GM19239 (cell line): ENCODE measurements at regions not wholly inside any gene's neighbourhood (a gene's known extent, or its start where the extent isn't known, plus 50 kb on each side); places are given as distances from the start of the nearest gene placed in this dataset.

Source experiments
- DNase-seq: peaks from one replicate; pipeline ENCODE4 v3.0.0; 2011; ENCODE audit warnings: low spot score; ENCODE audit not compliant: insufficient read length
- FAIRE-seq: peaks from 2 replicates; lab custom pipeline; 2011; peaks lifted over from hg19 to GRCh38; lab: Jason Lieb, UNC

DNA sequence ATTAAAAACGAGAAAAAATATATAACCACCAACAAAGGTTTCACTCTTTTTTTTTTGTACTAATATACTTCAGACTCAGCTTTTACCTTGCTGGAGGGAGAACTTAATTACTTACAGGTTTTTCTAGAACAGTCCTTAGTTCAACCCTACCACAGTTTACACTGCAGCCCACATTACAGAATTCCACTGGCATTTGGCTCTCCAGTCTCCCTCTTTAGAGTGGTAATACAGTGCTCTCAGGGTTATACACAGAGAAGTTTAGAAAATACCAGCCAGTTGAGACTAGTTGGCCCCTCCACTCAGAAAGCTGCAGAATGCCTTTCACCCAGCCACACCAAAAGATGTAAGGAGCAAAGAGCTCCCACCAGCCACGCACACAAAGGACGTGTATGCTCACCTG, 122.3 kb upstream of the DIO3 start:
- DNase-seq (no peak), FAIRE-seq (no peak)

DNA sequence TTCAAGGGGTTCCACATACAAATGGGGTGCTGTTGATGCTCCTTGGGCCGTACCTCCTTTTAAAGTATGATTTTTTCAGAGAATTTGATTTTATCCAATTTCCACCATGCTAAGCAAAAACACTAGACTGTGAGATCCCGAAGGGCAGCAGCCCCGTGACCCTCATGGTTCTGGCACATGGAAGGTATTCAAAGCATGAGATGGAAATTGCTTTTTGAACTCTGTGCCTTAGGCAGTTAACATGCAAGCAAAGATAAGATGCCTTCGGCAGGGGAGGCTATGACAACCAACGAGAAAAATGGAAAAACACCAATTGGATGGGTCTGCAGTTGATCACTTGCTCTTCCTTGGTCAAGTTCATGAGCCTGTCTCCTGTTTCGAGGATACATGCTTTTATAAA, 120.8 kb upstream of the DIO3 start:
- FAIRE-seq (no peak), DNase-seq (no peak)

DNA sequence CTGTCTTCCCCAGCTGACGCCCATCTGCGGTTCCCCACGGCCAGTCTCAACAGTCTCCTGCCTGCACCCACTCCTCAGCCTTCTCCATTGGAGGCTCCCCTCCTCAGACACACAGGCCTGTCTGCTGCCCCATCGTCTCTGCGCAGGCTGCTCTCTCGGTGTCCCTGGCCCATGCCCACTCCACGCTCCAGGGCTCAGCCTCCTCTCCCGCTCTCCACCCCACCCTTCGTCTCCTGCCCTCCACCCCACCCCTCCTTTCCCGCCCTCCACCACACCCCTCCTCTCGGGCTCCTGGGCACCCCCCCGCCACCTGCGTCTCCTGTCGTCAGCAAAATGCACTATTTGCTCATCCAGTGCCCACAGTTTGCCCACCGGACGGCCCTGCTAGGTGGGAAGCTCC, 119.6 kb upstream of the DIO3 start:
- FAIRE-seq (no peak), DNase-seq (no peak)

DNA sequence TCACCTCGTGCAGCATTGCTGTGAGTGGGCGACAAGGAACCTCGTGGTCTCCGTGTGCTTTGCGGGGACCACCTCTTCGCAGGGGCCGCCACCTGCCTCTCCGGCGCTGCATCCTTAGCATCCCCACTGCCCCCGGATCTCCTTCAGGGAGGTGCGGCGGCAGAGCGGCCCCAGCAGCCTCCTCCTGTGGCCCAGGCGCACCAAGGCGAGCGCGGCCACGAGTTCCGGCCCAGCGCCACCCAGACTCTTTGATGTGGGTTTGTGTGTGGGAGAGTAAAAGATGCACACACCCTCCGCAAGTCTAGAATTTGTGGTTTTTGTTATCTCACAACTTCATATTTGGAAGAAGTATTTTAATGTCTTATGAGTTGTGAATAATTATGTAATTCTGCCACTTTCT, 118.8 kb upstream of the DIO3 start:
- FAIRE-seq (no peak), DNase-seq (no peak)

DNA sequence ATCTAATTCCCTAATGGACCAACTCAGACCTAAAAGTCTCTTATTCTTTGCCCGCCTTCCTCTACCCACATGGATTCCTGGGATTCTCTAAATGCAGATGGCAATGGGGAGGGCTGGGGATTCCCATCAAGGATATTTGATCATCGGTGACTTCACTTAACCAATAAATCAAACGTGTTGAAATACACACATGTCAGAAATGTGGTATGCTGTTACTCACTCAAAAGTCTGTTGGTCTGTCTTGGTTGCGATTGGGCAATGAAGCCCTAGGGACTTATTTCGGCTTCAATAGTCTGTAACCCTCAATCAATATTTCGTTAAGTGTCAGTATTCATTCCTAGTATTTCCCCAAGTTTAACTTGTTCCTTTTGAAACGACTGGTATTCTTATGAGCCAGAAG, 117.2 kb upstream of the DIO3 start:
- FAIRE-seq = no peak

DNA sequence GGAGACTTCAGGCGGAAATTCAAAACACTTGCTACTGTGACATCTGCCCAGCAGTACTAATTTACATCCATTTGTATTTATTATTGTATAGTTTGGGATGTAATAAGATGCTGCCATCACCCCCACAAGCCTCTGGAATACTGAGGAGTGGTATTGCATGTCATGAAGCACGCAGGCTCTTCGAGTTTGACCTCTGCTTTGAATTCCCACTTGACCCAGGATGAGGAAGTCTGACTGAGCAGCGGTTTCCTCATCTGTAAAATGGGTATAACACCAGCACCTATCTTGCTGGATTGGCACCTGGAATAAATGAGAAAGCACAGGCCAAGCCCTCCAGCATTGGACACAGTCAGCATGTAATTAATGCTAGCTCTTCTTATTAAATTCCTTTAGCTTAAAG, 116.0 kb upstream of the DIO3 start:
- DNase-seq (no peak), FAIRE-seq (no peak)

More for the DNA sequence above, 117.2 kb upstream of the DIO3 start:
- no peak for DNase-seq

DNA sequence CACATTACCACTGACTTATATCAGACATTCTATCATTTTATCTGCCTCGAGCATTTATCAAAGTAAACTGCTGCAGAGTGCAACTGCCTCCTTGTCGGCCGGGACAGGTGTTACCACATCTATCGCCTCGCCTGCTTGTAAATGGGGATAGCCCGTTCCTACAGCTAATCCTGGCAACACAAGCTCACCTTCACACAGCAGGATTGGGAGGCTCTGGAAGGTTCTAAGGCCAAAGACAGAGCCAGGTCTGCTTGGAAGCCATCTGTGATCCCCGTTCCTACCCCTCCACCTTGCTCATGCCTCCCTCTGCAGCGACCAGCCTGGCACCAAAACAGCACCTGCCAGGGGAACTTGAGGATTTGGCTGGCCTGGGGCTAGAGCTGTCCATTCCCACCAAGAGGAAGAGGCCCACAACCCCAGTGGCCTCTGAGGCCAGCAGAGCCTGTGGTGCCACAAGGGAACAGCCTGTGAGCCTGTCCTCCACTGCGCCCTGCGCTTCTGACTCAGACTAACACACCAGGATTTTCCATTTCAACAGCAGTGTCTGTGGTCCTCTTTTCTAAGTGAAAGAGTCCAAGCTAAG, 114.8 kb upstream of the DIO3 start:
- FAIRE-seq (no peak), DNase-seq (no peak)

DNA sequence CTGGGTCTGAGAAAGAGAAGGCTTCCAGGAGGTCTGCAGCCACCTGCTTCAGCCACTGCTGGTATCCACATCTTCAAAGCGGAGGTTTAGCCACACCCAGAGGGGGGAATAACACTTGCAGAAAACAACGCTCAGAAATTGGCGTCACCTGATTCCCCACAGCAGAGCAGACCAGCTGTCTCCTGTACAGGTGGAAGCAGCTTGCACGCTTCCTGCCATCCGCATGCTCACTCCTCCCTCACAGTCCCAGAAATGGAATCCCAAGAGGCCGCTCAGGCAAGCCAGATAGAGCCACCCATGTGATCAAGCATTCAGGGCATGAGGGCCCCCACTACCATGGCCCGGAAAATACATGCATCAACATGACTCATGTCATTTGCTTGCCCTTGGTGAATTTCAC, 112.2 kb upstream of the DIO3 start:
- no peak for DNase-seq
- FAIRE-seq = no peak

DNA sequence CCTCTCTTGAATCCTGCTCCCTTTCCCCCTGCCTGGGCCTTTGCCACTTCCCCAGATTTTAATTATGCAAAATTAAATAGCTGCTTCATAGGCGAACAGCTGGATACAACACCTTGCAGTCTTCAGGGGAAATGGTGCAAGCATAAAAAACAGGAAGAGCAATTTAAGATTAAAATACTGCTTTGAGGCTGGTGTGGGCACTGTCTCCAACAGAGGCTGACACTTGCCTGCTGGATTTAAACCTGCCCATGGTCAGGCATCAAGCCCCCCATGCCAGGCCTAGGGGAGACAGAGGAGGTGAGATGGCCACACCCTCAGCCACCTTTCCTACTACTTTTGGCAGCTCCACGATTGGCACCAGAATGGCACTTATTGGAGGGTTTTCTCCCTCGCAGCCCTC, 110.1 kb upstream of the DIO3 start:
- FAIRE-seq (no peak), DNase-seq (no peak)

DNA sequence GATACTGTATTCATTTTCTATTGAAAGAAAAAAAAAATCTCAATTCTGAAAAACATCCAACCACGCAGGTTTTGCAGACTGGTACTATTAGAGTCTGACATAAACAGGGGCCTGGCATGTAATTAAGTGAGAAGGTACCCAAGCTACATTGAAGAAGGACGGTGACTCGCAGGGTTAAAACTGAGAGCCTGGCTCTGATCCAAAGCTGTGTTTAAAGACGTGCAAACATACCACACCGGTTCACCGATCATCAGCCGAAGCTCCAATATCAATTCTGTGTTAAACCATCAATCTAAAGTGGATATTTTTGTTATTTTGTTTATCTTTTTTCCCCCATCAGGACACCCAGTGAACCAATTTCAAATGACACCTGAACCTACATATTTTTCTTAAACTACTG, 108.1 kb upstream of the DIO3 start:
- no peak for DNase-seq
- no peak for FAIRE-seq

DNA sequence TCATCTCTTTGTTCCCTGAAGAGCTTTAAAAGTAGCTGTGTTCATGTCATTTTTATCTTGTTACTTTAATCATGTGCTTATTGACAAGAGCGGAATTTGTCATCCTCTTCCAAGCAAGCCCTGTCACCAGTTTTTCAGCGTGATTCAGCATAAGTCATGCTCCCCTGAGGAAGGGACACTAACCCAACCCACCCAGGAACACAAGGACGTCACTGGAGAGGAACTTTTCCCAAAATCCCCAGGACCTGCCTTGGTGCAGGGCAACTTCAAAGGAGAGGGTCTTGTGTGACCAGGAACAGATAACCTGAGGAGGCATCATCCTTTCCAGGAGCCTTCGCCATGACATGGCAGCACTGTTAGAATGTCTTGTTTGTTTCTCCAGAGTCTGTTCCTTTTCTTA, 107.1 kb upstream of the DIO3 start:
- FAIRE-seq (no peak), DNase-seq (no peak)

DNA sequence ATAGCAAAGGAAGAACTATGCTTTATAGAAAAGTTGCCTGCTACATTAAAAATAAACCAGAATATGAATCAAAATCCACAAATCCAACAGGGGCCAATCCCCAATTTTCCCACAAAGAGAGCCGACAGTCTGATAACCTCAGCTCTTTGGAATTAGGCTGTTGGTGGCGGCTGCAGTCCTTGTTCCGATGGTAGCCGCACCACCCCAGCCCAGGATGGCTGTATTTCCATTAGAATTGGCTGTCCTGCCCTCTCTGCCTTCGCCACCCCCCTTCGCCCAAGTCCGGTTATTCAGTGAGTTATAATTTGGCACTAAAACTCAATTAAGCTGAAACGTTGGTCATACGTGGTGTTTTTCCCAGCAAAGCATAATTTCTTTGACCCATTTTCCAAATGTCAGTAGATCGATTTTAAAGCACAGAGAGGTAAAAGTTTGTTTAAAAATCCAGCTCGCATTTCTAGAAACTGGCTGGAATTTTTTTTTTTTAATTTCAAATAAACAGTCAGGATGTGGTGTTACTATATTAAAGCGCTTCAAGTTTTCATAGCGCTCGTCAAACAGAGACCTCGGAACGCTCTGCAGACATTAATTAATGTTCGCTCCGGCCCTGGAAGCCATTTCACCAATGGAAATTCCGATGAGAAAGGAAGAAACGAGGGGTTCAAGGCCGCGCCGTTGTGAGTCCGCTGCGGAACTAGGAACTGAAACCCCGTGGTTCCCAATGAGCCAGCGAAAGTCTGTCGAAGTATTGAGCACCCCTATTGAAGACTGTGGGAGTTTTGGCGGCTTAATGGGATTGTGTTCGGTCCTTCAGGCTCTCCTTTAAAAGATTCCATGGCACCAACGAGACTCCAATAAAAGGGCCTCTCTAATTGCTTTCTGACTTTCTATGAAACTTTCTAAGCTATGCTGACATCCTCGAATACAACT, 104.8 kb upstream of the DIO3 start:
- no peak for DNase-seq
- FAIRE-seq = no peak

DNA sequence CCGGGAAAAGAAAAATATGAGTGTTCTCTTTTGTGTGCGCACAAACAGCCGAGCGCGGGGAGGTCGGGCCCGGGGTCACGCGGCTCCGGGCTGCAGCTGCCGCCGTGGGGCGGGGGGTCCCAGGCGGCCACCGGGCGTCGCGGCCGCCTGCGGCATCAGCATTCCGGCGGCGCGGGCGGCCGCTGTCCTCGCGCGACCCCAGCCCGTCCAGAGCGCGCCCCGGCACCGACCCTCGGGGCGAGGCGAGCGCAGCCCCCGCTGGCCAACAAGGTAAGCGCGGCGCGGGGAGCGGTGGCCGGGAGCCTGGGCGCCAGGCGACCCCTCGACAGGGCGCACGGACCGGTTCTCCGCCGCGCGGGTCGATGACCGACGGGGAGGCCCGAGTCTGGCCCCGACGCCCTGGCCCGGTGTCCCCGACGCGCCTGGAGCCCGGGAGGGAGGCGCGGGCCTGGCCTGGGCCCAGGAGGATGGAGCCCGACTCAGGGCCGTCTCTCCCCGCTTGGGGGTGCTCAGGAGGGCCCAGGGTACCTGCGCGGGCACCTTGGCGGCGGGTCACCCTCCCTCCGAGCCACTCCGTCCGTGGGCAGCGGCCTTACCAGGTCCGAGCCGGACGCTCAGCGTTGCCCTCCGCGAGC, 103.9 kb upstream of the DIO3 start:
- no peak for DNase-seq

DNA sequence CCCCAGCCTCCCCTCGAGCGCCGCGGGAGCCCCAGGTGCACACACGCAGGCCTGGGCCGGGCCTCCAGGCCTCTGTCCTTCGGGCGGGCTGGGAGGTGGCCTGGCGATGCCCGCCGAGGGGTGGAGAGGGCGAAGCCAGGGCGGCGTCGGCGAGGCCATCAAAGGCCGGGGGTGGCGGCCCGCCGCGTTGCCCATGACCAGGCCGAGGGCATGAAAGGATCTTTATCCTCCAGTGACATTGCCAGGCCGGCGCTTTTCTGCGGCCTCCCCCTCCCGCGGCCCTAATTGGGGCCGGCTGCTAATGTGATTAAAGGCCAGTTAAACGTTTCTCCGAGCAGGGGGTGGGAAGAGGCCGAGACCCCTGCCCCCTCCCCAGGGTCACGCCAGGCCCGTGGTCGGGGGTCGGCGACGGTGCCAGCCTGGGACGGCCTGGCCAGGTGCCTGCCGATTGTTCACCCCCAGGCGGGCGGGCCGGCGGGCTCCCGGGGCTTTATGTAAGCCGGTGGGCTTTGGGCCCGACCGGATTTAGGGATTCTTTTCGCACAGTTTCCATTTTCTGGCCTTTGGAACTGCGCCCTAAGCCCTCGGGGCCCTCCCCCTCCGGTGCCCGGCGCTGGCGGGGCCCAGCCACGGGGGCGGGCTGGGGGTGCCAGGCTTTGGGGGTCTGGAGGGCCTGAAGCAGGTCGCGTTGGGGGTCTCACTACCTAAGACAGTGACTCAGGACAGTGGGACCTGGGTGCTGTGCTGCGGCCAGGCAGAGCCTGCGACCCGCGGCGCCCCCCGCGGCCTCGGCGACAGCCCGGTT, 103.2 kb upstream of the DIO3 start:
- DNase-seq (no peak), FAIRE-seq (no peak)

More for the DNA sequence above, 103.9 kb upstream of the DIO3 start:
- no peak for FAIRE-seq

DNA sequence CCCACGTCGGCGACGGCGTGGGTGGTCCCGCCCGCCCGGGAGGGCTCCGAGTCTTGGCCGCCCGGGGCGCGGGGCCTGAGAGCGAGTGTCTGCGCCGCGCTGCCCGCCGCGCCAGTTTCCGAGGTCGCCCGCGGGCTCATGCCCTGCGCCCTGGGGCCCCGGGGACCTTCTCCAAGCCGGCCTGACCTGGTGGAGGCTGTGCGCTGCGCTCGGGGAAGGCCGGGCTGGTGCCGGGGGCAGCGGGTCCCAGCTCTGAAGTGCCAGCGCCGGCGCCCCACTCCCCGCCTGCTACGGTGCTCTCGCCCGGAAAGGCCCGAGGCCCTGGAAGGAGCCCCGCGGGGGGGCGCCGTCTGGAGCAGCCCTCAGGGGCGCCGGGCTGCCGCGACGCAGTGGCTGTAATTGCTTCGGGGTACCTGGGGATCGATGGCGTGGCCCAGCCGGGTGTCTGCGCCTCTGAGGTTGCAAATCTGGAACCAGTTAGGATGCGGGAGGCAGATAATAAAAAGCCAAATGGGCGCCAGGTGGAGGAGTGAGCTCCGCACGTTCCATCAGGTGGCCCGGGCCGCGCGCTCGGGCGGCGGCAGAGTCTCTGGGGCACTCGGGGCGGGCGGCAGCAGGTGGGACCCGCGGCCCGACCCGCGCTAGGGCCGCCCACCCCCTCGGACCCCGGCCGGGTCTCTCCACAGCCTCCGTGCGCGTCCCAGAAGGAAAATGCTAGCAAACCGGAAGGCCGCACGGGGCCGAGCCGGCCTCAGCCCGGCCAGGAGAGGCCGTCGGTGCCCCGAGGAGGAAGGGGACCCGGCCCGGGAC, 102.3 kb upstream of the DIO3 start:
- DNase-seq (no peak), FAIRE-seq (no peak)

DNA sequence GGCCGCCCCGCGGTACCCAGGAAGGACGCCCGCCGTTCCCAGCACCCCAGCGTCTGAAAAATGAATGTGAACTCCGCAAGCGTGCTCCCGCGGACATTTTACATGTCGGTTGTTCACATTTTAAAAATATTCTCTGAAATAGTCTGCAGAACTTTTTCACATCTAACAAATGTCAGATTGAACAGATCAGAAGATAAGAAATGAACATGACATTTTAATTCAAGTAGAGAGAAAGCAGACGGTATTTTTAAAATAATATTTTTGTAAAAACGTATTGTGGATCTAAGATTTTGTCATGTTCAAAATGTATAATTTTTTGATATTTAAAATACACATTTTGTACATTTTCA, 101.8 kb upstream of the DIO3 start:
- FAIRE-seq (no peak), DNase-seq (no peak)

DNA sequence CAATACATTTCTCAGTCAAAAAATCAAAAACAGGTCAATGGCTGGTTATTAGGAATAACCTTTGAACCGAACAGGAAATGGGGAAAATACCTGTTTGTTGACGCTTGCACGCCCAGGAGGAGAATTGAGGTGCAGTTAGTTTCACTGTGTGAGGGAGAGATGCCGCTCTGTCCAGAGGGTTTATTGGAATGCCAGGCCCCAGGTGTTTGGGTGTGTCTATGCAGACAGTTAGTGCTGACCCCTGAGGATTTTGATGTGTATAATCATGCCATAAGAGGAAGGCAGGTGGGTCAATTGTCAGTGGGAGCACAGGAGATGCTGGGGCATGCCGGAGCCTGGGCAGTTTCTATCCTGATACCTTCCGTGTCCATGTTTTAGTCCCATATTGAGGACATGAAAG, 100.8 kb upstream of the DIO3 start:
- DNase-seq = no peak
- FAIRE-seq = no peak

DNA sequence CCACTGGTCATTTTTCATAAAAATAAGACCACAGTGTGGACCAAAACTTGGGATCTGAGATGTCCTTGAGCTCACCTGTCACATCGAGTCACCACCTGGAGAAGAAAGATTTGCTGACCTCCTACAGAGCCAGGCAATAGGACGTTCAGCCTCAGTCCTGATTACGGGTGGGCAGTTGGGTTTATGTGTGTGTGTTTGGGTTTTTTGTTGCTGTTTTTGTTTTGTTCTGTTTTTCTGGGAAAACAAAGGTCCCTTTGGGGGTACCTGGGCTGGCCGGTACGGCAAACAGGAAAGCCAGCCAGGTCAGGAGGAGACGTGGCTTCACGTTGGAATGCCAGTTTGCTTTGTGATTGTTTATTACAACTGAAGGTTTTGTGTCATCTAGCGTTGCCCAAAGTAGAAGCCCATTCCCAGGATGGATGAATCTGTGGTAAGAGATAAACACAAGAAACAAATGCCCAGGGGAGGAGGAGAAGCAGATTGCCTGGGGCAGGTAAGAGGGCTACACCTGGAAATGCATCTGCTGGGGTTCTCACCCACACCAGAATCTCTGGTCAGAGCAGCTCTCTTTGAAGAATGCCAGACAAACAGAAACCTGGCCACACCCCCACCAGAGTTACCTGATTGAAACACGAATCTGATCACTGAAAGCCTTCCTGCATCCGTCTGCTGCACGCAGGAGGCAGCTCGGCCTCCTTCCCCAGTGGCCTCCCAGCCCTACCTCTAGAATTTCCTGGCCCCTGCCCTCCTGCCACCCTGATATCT, 100.1 kb upstream of the DIO3 start:
- FAIRE-seq (no peak), DNase-seq (no peak)

DNA sequence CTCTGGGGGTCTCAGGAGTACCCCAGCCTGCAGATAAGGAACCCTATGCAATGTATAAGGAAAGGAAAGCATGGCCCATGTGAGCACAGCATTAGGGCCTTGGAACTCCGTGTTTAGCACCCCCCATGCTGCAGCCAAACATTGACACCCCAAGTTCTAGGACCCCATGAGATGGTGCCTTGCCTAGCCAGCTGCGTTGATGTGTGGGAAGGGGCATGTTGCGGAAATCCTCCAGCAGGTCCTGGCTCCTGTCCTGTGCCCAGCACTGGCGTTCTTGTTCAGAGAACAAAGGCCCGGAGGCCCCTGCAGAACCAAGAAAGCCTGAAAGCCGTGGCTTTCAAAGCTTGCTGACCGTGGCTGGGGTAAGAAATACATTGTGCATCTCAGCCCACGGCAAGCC, 99.4 kb upstream of the DIO3 start:
- FAIRE-seq (no peak), DNase-seq (no peak)
